ENCODE measurements at regions not wholly inside any gene's neighbourhood (a gene's known extent, or its start where the extent isn't known, plus 50 kb on each side); places are given as distances from the start of the nearest gene placed in this dataset.

DNA sequence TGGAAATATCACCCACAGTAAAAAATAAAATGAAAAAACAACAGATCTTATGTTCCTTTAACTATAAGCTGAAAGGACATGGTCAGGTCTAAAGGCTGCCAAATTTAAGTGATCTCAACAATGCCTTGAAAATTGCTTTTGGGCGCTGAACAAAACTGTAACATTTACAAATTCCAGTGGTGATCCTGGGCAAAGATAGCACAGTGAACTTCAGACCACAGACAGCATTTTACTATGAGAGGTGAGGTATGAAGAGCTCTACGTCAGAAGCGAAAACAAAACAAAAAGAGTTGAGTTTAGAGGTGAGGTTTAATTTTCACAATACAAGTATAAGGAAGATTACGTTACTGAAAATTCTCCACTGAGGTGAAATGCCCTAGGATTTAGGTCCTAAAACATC lies 165.8 kb upstream of the STK32A start:
- ChIA-PET RAD21 (ENCODE audit: low non-redundant PET in 1 of 2, low total read pairs in 2 of 2, uncharacterized antibody in 2 of 2, unreplicated experiment in 2 of 2) (no interaction called here), CTCF (interaction anchor here (1.1 kb wide), 1 partner anchor 30 kb away, joined by 4 read pairs; no protein-coding TSS in a partner anchor), POLR2A (no interaction called here)
- H3K4me1 ChIP-seq (ENCODE audit: control insufficient read depth in 1 of 2, insufficient read depth in 2 of 2, low read length in 2 of 2) = no peaks in the 10 kb centered on the region
- no peaks in the 10 kb centered on the region for H3K9me2 ChIP-seq (ENCODE audit: insufficient read depth)
- intact Hi-C loops (cut with micrococcal nuclease) = no loop called here
- H3K27me3 ChIP-seq (ENCODE audit: insufficient read depth, low read length) = peaks cover 6% of the 10 kb centered on the region; the same call in 1 of the 2 replicates
- ATAC-seq (no peak), DNase-seq (ENCODE audit: low read depth, low spot score) (no peak)
- no peaks in the 10 kb centered on the region for H3K36me3 ChIP-seq (ENCODE audit: control insufficient read depth in 1 of 2, insufficient read depth in 2 of 2, low read length in 2 of 2)
- no peaks in the 10 kb centered on the region for H3K79me2 ChIP-seq (ENCODE audit: insufficient read depth, low read length)
- H3K27ac ChIP-seq (ENCODE audit: low read depth, low read length) = no peak overlapping the region
- H4K20me1 ChIP-seq (ENCODE audit: insufficient read depth) = no peaks in the 10 kb centered on the region
- no peaks in the 10 kb centered on the region for H3K9me3 ChIP-seq (ENCODE audit: control insufficient read depth in 1 of 2, insufficient read depth in 1 of 2, low read depth in 1 of 2, low read length in 2 of 2)
- no peak overlapping the region for H2AFZ ChIP-seq (ENCODE audit: low read depth, low read length, poor library complexity, severe bottlenecking)
- H3K9ac ChIP-seq (ENCODE audit: low read length) = no peak overlapping the region
- no peak overlapping the region for H3K4me2 ChIP-seq (ENCODE audit: low read length)
- H3K4me3 ChIP-seq (replicated peaks in 1 of 2; ENCODE audit: low read depth in 1 of 2, low read length in 2 of 2) = no peak overlapping the region
- TF ChIP-seq EGR1 (IDR thresholded peaks at IDR 0.05; ENCODE audit: low read depth) = no peak
- TF ChIP-seq ELF1 (IDR thresholded peaks at IDR 0.05; ENCODE audit: borderline replicate concordance, low read depth) = no peak
- no peak for TF ChIP-seq TCF7L2 (IDR thresholded peaks at IDR 0.05; ENCODE audit: borderline replicate concordance, extremely low read depth, insufficient read depth, insufficient read length)
- TF ChIP-seq ATF3 (IDR thresholded peaks at IDR 0.05) = no peak
- no peak for TF ChIP-seq SP1 (IDR thresholded peaks at IDR 0.05; ENCODE audit: low read depth)
- no peak for TF ChIP-seq JUND (IDR thresholded peaks at IDR 0.05)
- no peak for TF ChIP-seq CEBPB (IDR thresholded peaks at IDR 0.05; ENCODE audit: low read depth)
- TF ChIP-seq FOSL1 (IDR thresholded peaks at IDR 0.05; ENCODE audit: low read depth) = no peak
- TF ChIP-seq, protein P1, sequence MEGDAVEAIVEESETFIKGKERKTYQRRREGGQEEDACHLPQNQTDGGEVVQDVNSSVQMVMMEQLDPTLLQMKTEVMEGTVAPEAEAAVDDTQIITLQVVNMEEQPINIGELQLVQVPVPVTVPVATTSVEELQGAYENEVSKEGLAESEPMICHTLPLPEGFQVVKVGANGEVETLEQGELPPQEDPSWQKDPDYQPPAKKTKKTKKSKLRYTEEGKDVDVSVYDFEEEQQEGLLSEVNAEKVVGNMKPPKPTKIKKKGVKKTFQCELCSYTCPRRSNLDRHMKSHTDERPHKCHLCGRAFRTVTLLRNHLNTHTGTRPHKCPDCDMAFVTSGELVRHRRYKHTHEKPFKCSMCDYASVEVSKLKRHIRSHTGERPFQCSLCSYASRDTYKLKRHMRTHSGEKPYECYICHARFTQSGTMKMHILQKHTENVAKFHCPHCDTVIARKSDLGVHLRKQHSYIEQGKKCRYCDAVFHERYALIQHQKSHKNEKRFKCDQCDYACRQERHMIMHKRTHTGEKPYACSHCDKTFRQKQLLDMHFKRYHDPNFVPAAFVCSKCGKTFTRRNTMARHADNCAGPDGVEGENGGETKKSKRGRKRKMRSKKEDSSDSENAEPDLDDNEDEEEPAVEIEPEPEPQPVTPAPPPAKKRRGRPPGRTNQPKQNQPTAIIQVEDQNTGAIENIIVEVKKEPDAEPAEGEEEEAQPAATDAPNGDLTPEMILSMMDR (IDR thresholded peaks at IDR 0.05 in 2 of 3, conservative IDR thresholded peaks at IDR 0.05 in 1 of 3; ENCODE audit: borderline replicate concordance in 1 of 3, insufficient read depth in 1 of 3, low read depth in 2 of 3, low read length in 2 of 3) = no peak
- TF ChIP-seq CBX3 (IDR thresholded peaks at IDR 0.05; ENCODE audit: low read depth) = no peak
- TF ChIP-seq ZFX (IDR thresholded peaks at IDR 0.05) = no peak
- TF ChIP-seq POLR2A (IDR thresholded peaks at IDR 0.05; ENCODE audit: borderline replicate concordance, extremely low read depth, insufficient read depth, insufficient read length) = no peak
- no peak for TF ChIP-seq EZH2 (IDR thresholded peaks at IDR 0.05)
- no peak for TF ChIP-seq SIN3A (IDR thresholded peaks at IDR 0.05; ENCODE audit: low read depth)
- TF ChIP-seq POLR2AphosphoS5 (IDR thresholded peaks at IDR 0.05; ENCODE audit: low read depth, low read length) = no peak
- no peak for TF ChIP-seq ZNF274 (IDR thresholded peaks at IDR 0.05; ENCODE audit: low read depth, low read length)
- no peak for TF ChIP-seq ZBTB33 (IDR thresholded peaks at IDR 0.05; ENCODE audit: extremely low read depth, insufficient replicate concordance, low read length)
- no TSS peak for BruUV-seq (replicated peaks)
